HCT116 (cell line): ENCODE measurements at regions not wholly inside any gene's neighbourhood (a gene's known extent, or its start where the extent isn't known, plus 50 kb on each side); places are given as distances from the start of the nearest gene placed in this dataset.

Source experiments
- ATAC-seq: fragments of 200-7000 bp; cut with Tn5 transposase; 2 replicates; pipeline ENCODE4 v1.9.1; 2020; ENCODE audit warnings: mild to moderate bottlenecking, moderate library complexity
- BruUV-seq: library from RNA; stranded (reverse); fragments of 400-500 nt; replicated peaks from 2 replicates; lab custom pipeline; 2021; lab: Mats Ljungman, UMichigan
- CTCF ChIA-PET: fragments of 300-600 bp; sonication (Branson Sonifier 250); formaldehyde crosslinking; loops from one replicate; lab custom pipeline; 2021; ENCODE audit warnings: antibody characterized with exemption; lab: Charles Lee
- POLR2A ChIA-PET: fragments of 300-600, 350-600 bp; sonication (Branson Sonifier 250); formaldehyde crosslinking; loops from one replicate; lab custom pipeline; 2021; ENCODE audit warnings: antibody characterized with exemption; lab: Charles Lee
- RAD21 ChIA-PET, 2 experiments: fragments of 300-600 bp; sonication (Branson Sonifier 250); formaldehyde crosslinking; loops; one replicate each; lab custom pipeline; 2023; ENCODE audit warnings: low total read pairs in 2 of 2; ENCODE audit not compliant: uncharacterized antibody in 2 of 2, unreplicated experiment in 2 of 2, low non-redundant PET in 1 of 2; lab: Charles Lee
- DNase-seq: peaks from one replicate; pipeline ENCODE4 v3.0.0-alpha.2; 2010; ENCODE audit warnings: low read depth, low spot score
- H2AFZ ChIP-seq: fragments of 200-600 bp; shearing (Covaris generic), sonication (generic); 2 replicates; pipeline ENCODE4 v1.6.1; 2017; ENCODE audit warnings: low read depth, mixed run types, mixed read lengths, antibody characterized with exemption, low read length; ENCODE audit not compliant: poor library complexity, severe bottlenecking
- H3K27ac ChIP-seq: 2 replicates; pipeline ENCODE4 v1.5.1; 2012; ENCODE audit warnings: low read depth, low read length
- H3K27me3 ChIP-seq: fragments of 200-600 bp; sonication (generic); 2 replicates; pipeline ENCODE4 v1.6.1; 2016; ENCODE audit warnings: mixed run types, low read length, mixed read lengths; ENCODE audit not compliant: insufficient read depth
- H3K36me3 ChIP-seq, 2 experiments: fragments of 200-500 bp in 1 of 2; fragments of 200-600 bp in 1 of 2; sonication (Bioruptor generic) in 1 of 2; sonication (generic) in 1 of 2; 2 replicates each; pipeline versions ENCODE4 v1.5.1 to v1.6.1; 2014 to 2016; ENCODE audit warnings: low read length in 2 of 2, inconsistent platforms in 1 of 2, mixed read lengths in 1 of 2, mixed run types in 1 of 2; ENCODE audit not compliant: insufficient read depth in 2 of 2, control insufficient read depth in 1 of 2
- H3K4me1 ChIP-seq, 2 experiments: fragments of 200-600 bp in 1 of 2; sonication (generic) in 1 of 2; 2 replicates each; pipeline versions ENCODE4 v1.5.1 to v1.6.1; 2012 to 2017; ENCODE audit warnings: low read length in 2 of 2, inconsistent platforms in 1 of 2, mild to moderate bottlenecking in 1 of 2, mixed read lengths in 1 of 2, mixed run types in 1 of 2, moderate library complexity in 1 of 2; ENCODE audit not compliant: insufficient read depth in 2 of 2, control insufficient read depth in 1 of 2
- H3K4me2 ChIP-seq: fragments of 200-600 bp; sonication (generic); 2 replicates; pipeline ENCODE4 v1.6.1; 2017; ENCODE audit warnings: mixed run types, low read length, mixed read lengths
- H3K4me3 ChIP-seq, 2 experiments: fragments of 200-600 bp in 1 of 2; sonication (generic) in 1 of 2; replicated peaks in 1 of 2; 2 replicates each; pipeline ENCODE4 v1.5.1; 2011 to 2016; ENCODE audit warnings: low read length in 2 of 2, control low read depth in 1 of 2, low read depth in 1 of 2, mild to moderate bottlenecking in 1 of 2, mixed read lengths in 1 of 2, mixed run types in 1 of 2
- H3K79me2 ChIP-seq: fragments of 200-600 bp; sonication (generic); 2 replicates; pipeline ENCODE4 v1.6.1; 2017; ENCODE audit warnings: mild to moderate bottlenecking, mixed run types, low read length, moderate library complexity, mixed read lengths; ENCODE audit not compliant: insufficient read depth
- H3K9ac ChIP-seq: fragments of 200-600 bp; sonication (generic); 2 replicates; pipeline ENCODE4 v1.6.1; 2016; ENCODE audit warnings: low read length, mixed read lengths
- H3K9me2 ChIP-seq: fragments of 200-600 bp; sonication (generic), shearing (Covaris generic); 2 replicates; pipeline ENCODE4 v1.6.1; 2017; ENCODE audit warnings: mixed run types, mild to moderate bottlenecking, moderate library complexity; ENCODE audit not compliant: insufficient read depth
- H3K9me3 ChIP-seq, 2 experiments: fragments of 200-500 bp in 1 of 2; fragments of 200-600 bp in 1 of 2; sonication (Bioruptor generic) in 1 of 2; sonication (generic) in 1 of 2; 2 replicates each; pipeline ENCODE4 v1.6.1; 2014 to 2017; ENCODE audit warnings: low read length in 2 of 2, mixed read lengths in 2 of 2, inconsistent platforms in 1 of 2, low read depth in 1 of 2, mild to moderate bottlenecking in 1 of 2, mixed run types in 1 of 2, moderate library complexity in 1 of 2; ENCODE audit not compliant: control insufficient read depth in 1 of 2, insufficient read depth in 1 of 2
- H4K20me1 ChIP-seq: fragments of 200-600 bp; sonication (generic), shearing (Covaris generic); 2 replicates; pipeline ENCODE4 v1.6.1; 2017; ENCODE audit warnings: mixed run types, mild to moderate bottlenecking, moderate library complexity; ENCODE audit not compliant: insufficient read depth
- CEBPB ChIP-seq: IDR thresholded peaks from 2 replicates; pipeline ENCODE4 v1.6.1; 2012; ENCODE audit warnings: low read depth
- EGR1 ChIP-seq: IDR thresholded peaks from 2 replicates; pipeline ENCODE4 v1.6.1; 2012; ENCODE audit warnings: low read depth
- EZH2phosphoT487 ChIP-seq: fragments of 200-600 bp; IDR thresholded peaks from 2 replicates; pipeline ENCODE4 v1.6.1; 2018; ENCODE audit warnings: antibody characterized with exemption, borderline replicate concordance
- FOSL1 ChIP-seq: IDR thresholded peaks from 2 replicates; pipeline ENCODE4 v1.6.1; 2012; ENCODE audit warnings: low read depth
- JUND ChIP-seq: IDR thresholded peaks from 2 replicates; pipeline ENCODE4 v1.6.1; 2012
- POLR2A ChIP-seq: IDR thresholded peaks from 2 replicates; pipeline ENCODE4 v1.7.0; 2011; ENCODE audit warnings: borderline replicate concordance; ENCODE audit not compliant: insufficient read depth, insufficient read length; ENCODE audit errors: extremely low read depth
- POLR2AphosphoS5 ChIP-seq: IDR thresholded peaks from 2 replicates; pipeline ENCODE4 v1.6.1; 2011; ENCODE audit warnings: mild to moderate bottlenecking, low read depth, low read length, moderate library complexity
- RAD21 ChIP-seq: IDR thresholded peaks from 2 replicates; pipeline ENCODE4 v1.6.1; 2012; ENCODE audit warnings: low read depth, mild to moderate bottlenecking
- SIN3A ChIP-seq: IDR thresholded peaks from 2 replicates; pipeline ENCODE4 v1.6.1; 2012; ENCODE audit warnings: low read depth
- SP1 ChIP-seq: IDR thresholded peaks from 2 replicates; pipeline ENCODE4 v1.6.1; 2012; ENCODE audit warnings: low read depth
- SRF ChIP-seq: IDR thresholded peaks from 2 replicates; pipeline ENCODE4 v1.6.1; 2012; ENCODE audit warnings: low read depth
- TCF7L2 ChIP-seq: IDR thresholded peaks from 2 replicates; pipeline ENCODE4 v1.7.0; 2011; ENCODE audit warnings: borderline replicate concordance, inconsistent platforms; ENCODE audit not compliant: insufficient read depth, insufficient read length; ENCODE audit errors: extremely low read depth
- YY1 ChIP-seq: IDR thresholded peaks from 2 replicates; pipeline ENCODE4 v1.6.1; 2011; ENCODE audit warnings: low read length, low read depth, moderate library complexity, mild to moderate bottlenecking; ENCODE audit not compliant: insufficient replicate concordance; ENCODE audit errors: extremely low read depth
- ZFX ChIP-seq: fragments of 450-650 bp; IDR thresholded peaks from 2 replicates; pipeline ENCODE4 v1.6.1; 2017
- ZNF274 ChIP-seq: fragments of 200-500 bp; sonication (Bioruptor generic); IDR thresholded peaks from 2 replicates; pipeline ENCODE4 v1.6.1; 2014; ENCODE audit warnings: mild to moderate bottlenecking, low read depth, low read length, inconsistent platforms
- intact Hi-C: fragments of 100-400 bp; cut with micrococcal nuclease; formaldehyde crosslinking; loops from 2 replicates; pipeline ENCODE4 v1.10.0; 2022
- TF ChIP-seq, protein P1 (sequence below), 3 experiments: fragments of 200-600 bp in 1 of 3; sonication (generic) in 1 of 3; IDR thresholded peaks in 2 of 3; conservative IDR thresholded peaks in 1 of 3; 2 replicates each; pipeline ENCODE4 v1.5.1; 2012 to 2017; ENCODE audit warnings: low read depth in 2 of 3, low read length in 2 of 3, antibody characterized with exemption in 1 of 3, borderline replicate concordance in 1 of 3, control low read depth in 1 of 3, mild to moderate bottlenecking in 1 of 3, mixed read lengths in 1 of 3, mixed run types in 1 of 3, moderate library complexity in 1 of 3; ENCODE audit not compliant: insufficient read depth in 1 of 3
- TF ChIP-seq, protein P2 (sequence below): IDR thresholded peaks from 2 replicates; pipeline ENCODE4 v1.6.1; 2012; ENCODE audit warnings: low read depth
- TF ChIP-seq, protein P3 (sequence below): IDR thresholded peaks from 2 replicates; pipeline ENCODE4 v1.6.1; 2012
- TF ChIP-seq, protein P4 (sequence below): IDR thresholded peaks from 2 replicates; pipeline ENCODE4 v1.6.1; 2011; ENCODE audit warnings: mild to moderate bottlenecking, low read length, moderate library complexity; ENCODE audit not compliant: insufficient replicate concordance; ENCODE audit errors: extremely low read depth
- TF ChIP-seq, protein P5 (sequence below): IDR thresholded peaks from 2 replicates; pipeline ENCODE4 v1.6.1; 2012

DNA sequence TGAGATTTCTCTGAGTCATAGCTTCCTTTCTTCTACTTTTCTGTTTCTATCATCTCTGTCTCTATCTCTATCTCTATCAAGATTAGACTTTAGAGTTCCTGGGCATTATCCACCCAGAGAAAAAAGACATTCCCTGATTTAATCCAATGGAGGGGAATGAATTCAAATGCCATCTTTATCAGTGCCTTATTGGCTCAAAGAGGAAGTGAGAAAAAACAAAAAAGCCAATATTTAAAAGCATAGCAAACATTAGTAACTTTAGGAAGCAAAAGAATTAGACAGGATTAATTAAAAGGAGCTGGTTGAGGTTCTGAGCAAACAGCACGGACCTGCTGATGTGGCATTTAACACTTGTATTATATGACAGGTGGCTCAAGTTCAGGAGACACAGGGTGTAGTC is 736.5 kb downstream of the REEP3 start:
- no peaks in the 10 kb centered on the region for H3K9me2 ChIP-seq
- H3K9ac ChIP-seq = no peak overlapping the region
- no peaks in the 10 kb centered on the region for H3K36me3 ChIP-seq
- H3K79me2 ChIP-seq = no peaks in the 10 kb centered on the region
- H3K4me1 ChIP-seq = no peaks in the 10 kb centered on the region
- no peak overlapping the region for H3K4me3 ChIP-seq
- CTCF ChIA-PET = no interaction called here
- no peaks in the 10 kb centered on the region for H3K9me3 ChIP-seq
- no peak overlapping the region for H3K27ac ChIP-seq
- no peak for ATAC-seq
- no peaks in the 10 kb centered on the region for H3K27me3 ChIP-seq
- RAD21 ChIA-PET = no interaction called here
- intact Hi-C loops = no loop called here
- DNase-seq = no peak
- H2AFZ ChIP-seq = no peak overlapping the region
- no peaks in the 10 kb centered on the region for H4K20me1 ChIP-seq
- POLR2A ChIA-PET = no interaction called here
- BruUV-seq = no TSS peak
- no peak for TF ChIP-seq RAD21
- no peak for TF ChIP-seq POLR2AphosphoS5
- TF ChIP-seq ZFX = no peak
- TF ChIP-seq CEBPB = no peak
- no peak for TF ChIP-seq SP1
- TF ChIP-seq YY1 = no peak
- TF ChIP-seq ZNF274 = no peak
- TF ChIP-seq, protein P1, sequence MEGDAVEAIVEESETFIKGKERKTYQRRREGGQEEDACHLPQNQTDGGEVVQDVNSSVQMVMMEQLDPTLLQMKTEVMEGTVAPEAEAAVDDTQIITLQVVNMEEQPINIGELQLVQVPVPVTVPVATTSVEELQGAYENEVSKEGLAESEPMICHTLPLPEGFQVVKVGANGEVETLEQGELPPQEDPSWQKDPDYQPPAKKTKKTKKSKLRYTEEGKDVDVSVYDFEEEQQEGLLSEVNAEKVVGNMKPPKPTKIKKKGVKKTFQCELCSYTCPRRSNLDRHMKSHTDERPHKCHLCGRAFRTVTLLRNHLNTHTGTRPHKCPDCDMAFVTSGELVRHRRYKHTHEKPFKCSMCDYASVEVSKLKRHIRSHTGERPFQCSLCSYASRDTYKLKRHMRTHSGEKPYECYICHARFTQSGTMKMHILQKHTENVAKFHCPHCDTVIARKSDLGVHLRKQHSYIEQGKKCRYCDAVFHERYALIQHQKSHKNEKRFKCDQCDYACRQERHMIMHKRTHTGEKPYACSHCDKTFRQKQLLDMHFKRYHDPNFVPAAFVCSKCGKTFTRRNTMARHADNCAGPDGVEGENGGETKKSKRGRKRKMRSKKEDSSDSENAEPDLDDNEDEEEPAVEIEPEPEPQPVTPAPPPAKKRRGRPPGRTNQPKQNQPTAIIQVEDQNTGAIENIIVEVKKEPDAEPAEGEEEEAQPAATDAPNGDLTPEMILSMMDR (IDR thresholded peaks at IDR 0.05 in 2 of 3, conservative IDR thresholded peaks at IDR 0.05 in 1 of 3; ENCODE audit: borderline replicate concordance in 1 of 3, insufficient read depth in 1 of 3, low read depth in 2 of 3, low read length in 2 of 3) = no peak
- TF ChIP-seq JUND = no peak
- TF ChIP-seq TCF7L2 = no peak
- TF ChIP-seq, protein P2, sequence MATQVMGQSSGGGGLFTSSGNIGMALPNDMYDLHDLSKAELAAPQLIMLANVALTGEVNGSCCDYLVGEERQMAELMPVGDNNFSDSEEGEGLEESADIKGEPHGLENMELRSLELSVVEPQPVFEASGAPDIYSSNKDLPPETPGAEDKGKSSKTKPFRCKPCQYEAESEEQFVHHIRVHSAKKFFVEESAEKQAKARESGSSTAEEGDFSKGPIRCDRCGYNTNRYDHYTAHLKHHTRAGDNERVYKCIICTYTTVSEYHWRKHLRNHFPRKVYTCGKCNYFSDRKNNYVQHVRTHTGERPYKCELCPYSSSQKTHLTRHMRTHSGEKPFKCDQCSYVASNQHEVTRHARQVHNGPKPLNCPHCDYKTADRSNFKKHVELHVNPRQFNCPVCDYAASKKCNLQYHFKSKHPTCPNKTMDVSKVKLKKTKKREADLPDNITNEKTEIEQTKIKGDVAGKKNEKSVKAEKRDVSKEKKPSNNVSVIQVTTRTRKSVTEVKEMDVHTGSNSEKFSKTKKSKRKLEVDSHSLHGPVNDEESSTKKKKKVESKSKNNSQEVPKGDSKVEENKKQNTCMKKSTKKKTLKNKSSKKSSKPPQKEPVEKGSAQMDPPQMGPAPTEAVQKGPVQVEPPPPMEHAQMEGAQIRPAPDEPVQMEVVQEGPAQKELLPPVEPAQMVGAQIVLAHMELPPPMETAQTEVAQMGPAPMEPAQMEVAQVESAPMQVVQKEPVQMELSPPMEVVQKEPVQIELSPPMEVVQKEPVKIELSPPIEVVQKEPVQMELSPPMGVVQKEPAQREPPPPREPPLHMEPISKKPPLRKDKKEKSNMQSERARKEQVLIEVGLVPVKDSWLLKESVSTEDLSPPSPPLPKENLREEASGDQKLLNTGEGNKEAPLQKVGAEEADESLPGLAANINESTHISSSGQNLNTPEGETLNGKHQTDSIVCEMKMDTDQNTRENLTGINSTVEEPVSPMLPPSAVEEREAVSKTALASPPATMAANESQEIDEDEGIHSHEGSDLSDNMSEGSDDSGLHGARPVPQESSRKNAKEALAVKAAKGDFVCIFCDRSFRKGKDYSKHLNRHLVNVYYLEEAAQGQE = no peak
- no peak for TF ChIP-seq SIN3A
- no peak for TF ChIP-seq SRF
- TF ChIP-seq FOSL1 = no peak
- TF ChIP-seq, protein P3, sequence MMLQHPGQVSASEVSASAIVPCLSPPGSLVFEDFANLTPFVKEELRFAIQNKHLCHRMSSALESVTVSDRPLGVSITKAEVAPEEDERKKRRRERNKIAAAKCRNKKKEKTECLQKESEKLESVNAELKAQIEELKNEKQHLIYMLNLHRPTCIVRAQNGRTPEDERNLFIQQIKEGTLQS = no peak
- TF ChIP-seq EGR1 = no peak
- TF ChIP-seq, protein P4, sequence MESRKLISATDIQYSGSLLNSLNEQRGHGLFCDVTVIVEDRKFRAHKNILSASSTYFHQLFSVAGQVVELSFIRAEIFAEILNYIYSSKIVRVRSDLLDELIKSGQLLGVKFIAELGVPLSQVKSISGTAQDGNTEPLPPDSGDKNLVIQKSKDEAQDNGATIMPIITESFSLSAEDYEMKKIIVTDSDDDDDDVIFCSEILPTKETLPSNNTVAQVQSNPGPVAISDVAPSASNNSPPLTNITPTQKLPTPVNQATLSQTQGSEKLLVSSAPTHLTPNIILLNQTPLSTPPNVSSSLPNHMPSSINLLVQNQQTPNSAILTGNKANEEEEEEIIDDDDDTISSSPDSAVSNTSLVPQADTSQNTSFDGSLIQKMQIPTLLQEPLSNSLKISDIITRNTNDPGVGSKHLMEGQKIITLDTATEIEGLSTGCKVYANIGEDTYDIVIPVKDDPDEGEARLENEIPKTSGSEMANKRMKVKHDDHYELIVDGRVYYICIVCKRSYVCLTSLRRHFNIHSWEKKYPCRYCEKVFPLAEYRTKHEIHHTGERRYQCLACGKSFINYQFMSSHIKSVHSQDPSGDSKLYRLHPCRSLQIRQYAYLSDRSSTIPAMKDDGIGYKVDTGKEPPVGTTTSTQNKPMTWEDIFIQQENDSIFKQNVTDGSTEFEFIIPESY = no peak
- TF ChIP-seq POLR2A = no peak
- TF ChIP-seq, protein P5, sequence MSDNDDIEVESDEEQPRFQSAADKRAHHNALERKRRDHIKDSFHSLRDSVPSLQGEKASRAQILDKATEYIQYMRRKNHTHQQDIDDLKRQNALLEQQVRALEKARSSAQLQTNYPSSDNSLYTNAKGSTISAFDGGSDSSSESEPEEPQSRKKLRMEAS = no peak
- no peak for TF ChIP-seq EZH2phosphoT487
- no peak overlapping the region for H3K4me2 ChIP-seq
